Breast epithelium (tissue), 4 donors: ENCODE measurements at regions not wholly inside any gene's neighbourhood (a gene's known extent, or its start where the extent isn't known, plus 50 kb on each side); places are given as distances from the start of the nearest gene placed in this dataset.
"Not testable (repeated sequence)": the region's sequence is repeated elsewhere in the genome, so short reads cannot be mapped to it uniquely, and the experiment has no call there.

Source experiments
- DNase-seq, 2 donors: peaks; one replicate each; pipeline ENCODE4 v3.0.0-alpha.2; 2019; ENCODE audit warnings: low spot score in 2 of 2
- H3K27ac ChIP-seq, 2 donors: fragments of 200-600 bp; sonication (generic) in 1 of 2; one replicate each; pipeline ENCODE4 v1.5.1; 2016 to 2019; ENCODE audit warnings: mild to moderate bottlenecking in 1 of 2
- H3K27me3 ChIP-seq, 2 donors: fragments of 200-600 bp; sonication (generic) in 1 of 2; one replicate each; pipeline versions ENCODE4 v1.5.1 to v1.6.0; 2017 to 2019; ENCODE audit warnings: control low read depth in 1 of 2, mild to moderate bottlenecking in 1 of 2
- H3K36me3 ChIP-seq: fragments of 200-600 bp; one replicate; pipeline ENCODE4 v1.5.1; 2019
- H3K4me1 ChIP-seq, 2 donors: fragments of 200-600 bp; sonication (generic); one replicate each; pipeline ENCODE4 v1.5.1; 2016 to 2019; ENCODE audit warnings: control low read depth in 1 of 2
- H3K4me3 ChIP-seq, 3 donors: fragments of 200-600 bp; sonication (generic); 1 replicate in 2 of 3; 2 replicates in 1 of 3; pipeline ENCODE4 v1.5.1; 2016 to 2019; ENCODE audit warnings: mild to moderate bottlenecking in 3 of 3, moderate library complexity in 2 of 3
- H3K9me3 ChIP-seq, 2 donors: fragments of 200-600 bp; sonication (generic) in 1 of 2; one replicate each; pipeline ENCODE4 v1.5.1; 2016 to 2019; ENCODE audit warnings: control low read depth in 1 of 2
- CTCF ChIP-seq, 3 donors: fragments of 450-650 bp; IDR thresholded peaks; one replicate each; pipeline ENCODE4 v1.5.1; 2016 to 2017; ENCODE audit warnings: antibody characterized with exemption in 3 of 3, mild to moderate bottlenecking in 3 of 3, moderate library complexity in 3 of 3
- POLR2A ChIP-seq: fragments of 450-650 bp; IDR thresholded peaks from one replicate; pipeline ENCODE4 v1.6.1; 2016; ENCODE audit warnings: antibody characterized with exemption, mild to moderate bottlenecking, moderate library complexity
- POLR2AphosphoS5 ChIP-seq, 3 donors: sonication (generic); formaldehyde crosslinking; IDR thresholded peaks; one replicate each; pipeline ENCODE4 v1.6.1; 2017; ENCODE audit warnings: antibody characterized with exemption in 3 of 3
- intact Hi-C: fragments of 100-400 bp; cut with DNase I; formaldehyde crosslinking; loops from one replicate; pipeline ENCODE4 v1.15.1; 2023; ENCODE audit warnings: low total_unique reads

- intact Hi-C loops: no loop called here
- no peaks in the 10 kb centered on the region for H3K9me3 ChIP-seq
- no peak for TF ChIP-seq POLR2AphosphoS5 (IDR thresholded peaks at IDR 0.05)
- TF ChIP-seq CTCF (IDR thresholded peaks at IDR 0.05): no peak
- no peak for TF ChIP-seq POLR2A
Observed at GRCh38 chr7:32658467-32658869, 163.2 kb downstream of the AVL9 start.

GRCh38 chr7:32658034-32658433 is 162.7 kb downstream of the AVL9 start:
- no peak for DNase-seq
- intact Hi-C loops: no loop called here
- Histone ChIP-seq H3K4me1 (no peaks in the 10 kb centered on the region), H3K9me3 (no peaks in the 10 kb centered on the region), H3K27me3 (no peaks in the 10 kb centered on the region), H3K4me3 (no peak overlapping the region), H3K36me3 (no peaks in the 10 kb centered on the region), H3K27ac (no peak overlapping the region)
- TF ChIP-seq POLR2AphosphoS5 (IDR thresholded peaks at IDR 0.05): no peak
- TF ChIP-seq CTCF (IDR thresholded peaks at IDR 0.05): no peak
- no peak for TF ChIP-seq POLR2A

More at GRCh38 chr7:32658467-32658869, 163.2 kb downstream of the AVL9 start:
- H3K27ac ChIP-seq: no peak overlapping the region
- H3K27me3 ChIP-seq: no peaks in the 10 kb centered on the region
- no peak for DNase-seq
- H3K36me3 ChIP-seq: no peaks in the 10 kb centered on the region
- no peak overlapping the region for H3K4me3 ChIP-seq
- no peaks in the 10 kb centered on the region for H3K4me1 ChIP-seq

GRCh38 chr7:32654549-32654948 is 159.3 kb downstream of the AVL9 start:
- H3K4me3 ChIP-seq, H3K36me3 ChIP-seq, intact Hi-C loops: not testable (repeated sequence)

GRCh38 chr7:32650356-32650755 is 155.1 kb downstream of the AVL9 start:
- H3K27ac ChIP-seq, H3K36me3 ChIP-seq, DNase-seq, intact Hi-C loops, H3K4me1 ChIP-seq, H3K4me3 ChIP-seq, H3K9me3 ChIP-seq, H3K27me3 ChIP-seq: not testable (repeated sequence)

More at GRCh38 chr7:32654549-32654948, 159.3 kb downstream of the AVL9 start:
- H3K9me3 ChIP-seq, DNase-seq, H3K27me3 ChIP-seq, H3K27ac ChIP-seq, H3K4me1 ChIP-seq: not testable (repeated sequence)

GRCh38 chr7:32648408-32649156 is 153.3 kb downstream of the AVL9 start:
- DNase-seq: no peak
- Histone ChIP-seq H3K4me1 (no peaks in the 10 kb centered on the region), H3K9me3 (no peaks in the 10 kb centered on the region), H3K4me3 (no peak overlapping the region), H3K36me3 (no peaks in the 10 kb centered on the region), H3K27ac (no peak overlapping the region), H3K27me3 (no peaks in the 10 kb centered on the region)
- intact Hi-C loops: no loop called here
- TF ChIP-seq CTCF (IDR thresholded peaks at IDR 0.05): no peak
- TF ChIP-seq POLR2A: no peak
- TF ChIP-seq POLR2AphosphoS5 (IDR thresholded peaks at IDR 0.05): no peak

GRCh38 chr7:32645255-32645654 is 150.0 kb downstream of the AVL9 start:
- H3K27ac ChIP-seq, intact Hi-C loops, H3K27me3 ChIP-seq, DNase-seq, H3K4me1 ChIP-seq, H3K4me3 ChIP-seq, H3K9me3 ChIP-seq, H3K36me3 ChIP-seq: not testable (repeated sequence)

GRCh38 chr7:32643194-32643593 is 147.9 kb downstream of the AVL9 start:
- Histone ChIP-seq H3K27ac (no peak overlapping the region), H3K27me3 (no peaks in the 10 kb centered on the region), H3K4me3 (no peak overlapping the region), H3K4me1 (no peaks in the 10 kb centered on the region), H3K36me3 (no peaks in the 10 kb centered on the region), H3K9me3 (no peaks in the 10 kb centered on the region)
- intact Hi-C loops: no loop called here
- TF ChIP-seq POLR2AphosphoS5 (IDR thresholded peaks at IDR 0.05) (no peak), POLR2A (no peak)
- no peak for DNase-seq
